ENCODE measurements at regions not wholly inside any gene's neighbourhood (a gene's known extent, or its start where the extent isn't known, plus 50 kb on each side); places are given as distances from the start of the nearest gene placed in this dataset.
A peak's percentile ranks its signal among the peaks of the same experiment; 100 is the strongest.

GRCh38 chr6:2529211-2529719, 221.5 kb downstream of the MYLK4 start:
- no peak overlapping the region for H3K4me3 ChIP-seq (ENCODE audit: low read depth, low read length)
- no peak for TF ChIP-seq POLR2A (IDR thresholded peaks at IDR 0.05; ENCODE audit: extremely low read depth, insufficient read length)
- no peak for TF ChIP-seq CTCF (IDR thresholded peaks at IDR 0.05; ENCODE audit: low read depth, low read length)
- no peak for TF ChIP-seq MAX (IDR thresholded peaks at IDR 0.05; ENCODE audit: low read depth, low read length)
- no peak for TF ChIP-seq MYC (IDR thresholded peaks at IDR 0.05; ENCODE audit: low read depth, low read length)
- no peak for DNase-seq (ENCODE audit: low read depth)

GRCh38 chr6:2528156-2528555, 222.6 kb downstream of the MYLK4 start:
- TF ChIP-seq MYC (IDR thresholded peaks at IDR 0.05; ENCODE audit: low read depth, low read length) (no peak), MAX (IDR thresholded peaks at IDR 0.05; ENCODE audit: low read depth, low read length) (no peak), POLR2A (IDR thresholded peaks at IDR 0.05; ENCODE audit: extremely low read depth, insufficient read length) (no peak), CTCF (IDR thresholded peaks at IDR 0.05; ENCODE audit: low read depth, low read length) (no peak)
- H3K4me3 ChIP-seq (ENCODE audit: low read depth, low read length): no peak overlapping the region
- DNase-seq (ENCODE audit: low read depth): no peak

- DNase-seq (ENCODE audit: low read depth): no peak
- no peak for TF ChIP-seq CTCF (IDR thresholded peaks at IDR 0.05; ENCODE audit: low read depth, low read length)
- TF ChIP-seq POLR2A (IDR thresholded peaks at IDR 0.05; ENCODE audit: extremely low read depth, insufficient read length): no peak
- TF ChIP-seq MYC (IDR thresholded peaks at IDR 0.05; ENCODE audit: low read depth, low read length): no peak
- no peak for TF ChIP-seq MAX (IDR thresholded peaks at IDR 0.05; ENCODE audit: low read depth, low read length)
- H3K4me3 ChIP-seq (ENCODE audit: low read depth, low read length): no peak overlapping the region
These were observed 224.0 kb downstream of the MYLK4 start for GRCh38 chr6:2526766-2527165.

GRCh38 chr6:2524090-2524489, 226.6 kb downstream of the MYLK4 start:
- TF ChIP-seq MYC (IDR thresholded peaks at IDR 0.05; ENCODE audit: low read depth, low read length): no peak
- no peak for TF ChIP-seq POLR2A (IDR thresholded peaks at IDR 0.05; ENCODE audit: extremely low read depth, insufficient read length)
- no peak for TF ChIP-seq MAX (IDR thresholded peaks at IDR 0.05; ENCODE audit: low read depth, low read length)
- TF ChIP-seq CTCF (IDR thresholded peaks at IDR 0.05; ENCODE audit: low read depth, low read length): peak; percentile 42
- H3K4me3 ChIP-seq (ENCODE audit: low read depth, low read length): no peak overlapping the region
- peak; percentile 56 for DNase-seq (ENCODE audit: low read depth)

- H3K4me3 ChIP-seq (ENCODE audit: low read depth, low read length): no peak overlapping the region
- TF ChIP-seq POLR2A (IDR thresholded peaks at IDR 0.05; ENCODE audit: extremely low read depth, insufficient read length) (no peak), MYC (IDR thresholded peaks at IDR 0.05; ENCODE audit: low read depth, low read length) (no peak), MAX (IDR thresholded peaks at IDR 0.05; ENCODE audit: low read depth, low read length) (no peak), CTCF (IDR thresholded peaks at IDR 0.05; ENCODE audit: low read depth, low read length) (no peak)
- no peak for DNase-seq (ENCODE audit: low read depth)
These were observed 227.7 kb downstream of the MYLK4 start for GRCh38 chr6:2523061-2523460.

Data from NB4 (cell line).